HG02938 (cell line): ENCODE measurements at regions not wholly inside any gene's neighbourhood (a gene's known extent, or its start where the extent isn't known, plus 50 kb on each side); places are given as distances from the start of the nearest gene placed in this dataset.
"Not testable (repeated sequence)": the region's sequence is repeated elsewhere in the genome, so short reads cannot be mapped to it uniquely, and the experiment has no call there.

ENCODE experiments used
- ATAC-seq: cut with Tn5 transposase; IDR thresholded peaks from one replicate; pipeline ENCODE4 v1.9.1; 2021; ENCODE audit warnings: mild to moderate bottlenecking, moderate library complexity; ENCODE audit not compliant: unreplicated experiment

GRCh38 chr14:87260460-87260859 is 732.5 kb downstream of the GALC start:
- ATAC-seq, result no peak

GRCh38 chr14:87257421-87257820 is 735.6 kb downstream of the GALC start:
- no peak for ATAC-seq

GRCh38 chr14:87255058-87255457 is 737.9 kb downstream of the GALC start:
- no peak for ATAC-seq

GRCh38 chr14:87254331-87254874 is 738.6 kb downstream of the GALC start:
- no peak for ATAC-seq

- ATAC-seq, result not testable (repeated sequence)
Observed at GRCh38 chr14:87253791-87254190, 739.2 kb downstream of the GALC start.

- ATAC-seq, result no peak
Observed at GRCh38 chr14:87252103-87252502, 740.9 kb downstream of the GALC start.

GRCh38 chr14:87251011-87251410 is 742.0 kb downstream of the GALC start:
- no peak for ATAC-seq

- no peak for ATAC-seq
Observed at GRCh38 chr14:87241018-87241768, 751.8 kb downstream of the GALC start.

GRCh38 chr14:87240319-87240718 is 752.7 kb downstream of the GALC start:
- ATAC-seq, result not testable (repeated sequence)

GRCh38 chr14:87233806-87234384 is 759.1 kb downstream of the GALC start:
- no peak for ATAC-seq

- no peak for ATAC-seq
Observed at GRCh38 chr14:87233266-87233665, 759.7 kb downstream of the GALC start.

- no peak for ATAC-seq
Observed at GRCh38 chr14:87231336-87232026, 761.5 kb downstream of the GALC start.

- ATAC-seq, result no peak
Observed at GRCh38 chr14:87230726-87231125, 762.3 kb downstream of the GALC start.

- ATAC-seq, result no peak
Observed at GRCh38 chr14:87229131-87229530, 763.9 kb downstream of the GALC start.

- no peak for ATAC-seq
Observed at GRCh38 chr14:87217023-87217422, 776.0 kb downstream of the GALC start.

- no peak for ATAC-seq
Observed at GRCh38 chr14:87214558-87214957, 778.4 kb downstream of the GALC start.

GRCh38 chr14:87207756-87208155 is 785.2 kb downstream of the GALC start:
- no peak for ATAC-seq

GRCh38 chr14:87205811-87206210 is 787.2 kb downstream of the GALC start:
- no peak for ATAC-seq

- ATAC-seq, result no peak
Observed at GRCh38 chr14:87203346-87203745, 789.6 kb downstream of the GALC start.

GRCh38 chr14:87199381-87199780 is 793.6 kb downstream of the GALC start:
- ATAC-seq, result no peak

GRCh38 chr14:87196436-87196835 is 796.5 kb downstream of the GALC start:
- no peak for ATAC-seq

GRCh38 chr14:87187786-87188185 is 805.2 kb downstream of the GALC start:
- no peak for ATAC-seq
